Lower leg skin (tissue), 4 donors: ENCODE measurements at regions not wholly inside any gene's neighbourhood (a gene's known extent, or its start where the extent isn't known, plus 50 kb on each side); places are given as distances from the start of the nearest gene placed in this dataset.
A peak's percentile ranks its signal among the peaks of the same experiment; 100 is the strongest.

Experiments used
- DNase-seq, 2 donors: peaks; one replicate each; pipeline ENCODE4 v3.0.0-alpha.2; 2019; ENCODE audit warnings: low spot score in 2 of 2
- H3K4me3 ChIP-seq: fragments of 200-600 bp; sonication (generic); 2 replicates; pipeline ENCODE4 v1.5.1; 2017; ENCODE audit warnings: mild to moderate bottlenecking, low read depth; ENCODE audit not compliant: poor library complexity, severe bottlenecking
- POLR2A ChIP-seq, 2 donors: fragments of 450-650 bp; IDR thresholded peaks; one replicate each; pipeline ENCODE4 v1.6.1; 2016 to 2017; ENCODE audit warnings: antibody characterized with exemption in 2 of 2, mild to moderate bottlenecking in 1 of 2, moderate library complexity in 1 of 2
- WGBS, 2 donors: methylation state at CpG; one replicate each; pipeline ENCODE4 v1.1.5; 2018; 5-methylcytosine and 5-hydroxymethylcytosine counted together
- intact Hi-C: fragments of 100-400 bp; cut with DNase I; formaldehyde crosslinking; loops from one replicate; pipeline ENCODE4 v1.15.0; 2023; ENCODE audit warnings: low total_unique reads
- TF ChIP-seq, protein P1 (sequence below), 3 donors: fragments of 450-650 bp; IDR thresholded peaks; one replicate each; pipeline ENCODE4 v1.5.1; 2016; ENCODE audit warnings: antibody characterized with exemption in 3 of 3, mild to moderate bottlenecking in 3 of 3, moderate library complexity in 2 of 3

DNA sequence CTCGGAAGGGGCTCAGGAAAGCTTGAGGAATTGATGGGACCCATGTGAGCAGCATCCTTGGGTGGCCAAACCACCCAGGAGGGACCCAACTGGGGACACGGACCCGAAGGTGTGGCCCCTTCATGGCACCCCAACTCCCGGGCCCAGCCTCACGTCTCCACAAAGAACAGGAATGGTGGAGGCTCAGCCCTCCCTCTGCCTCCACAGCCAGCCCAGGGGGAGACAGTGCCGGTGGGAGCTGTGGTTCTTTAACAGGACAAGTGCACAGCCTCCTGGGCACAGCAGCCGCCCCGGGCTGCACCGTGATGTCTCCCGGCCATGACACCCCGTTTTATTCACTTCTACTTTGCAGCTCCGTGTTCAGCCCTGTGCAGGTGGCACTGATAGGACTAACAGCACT lies 587.2 kb downstream of the BRD1 start:
- TF ChIP-seq POLR2A (IDR thresholded peaks at IDR 0.05) = no peak
- TF ChIP-seq, protein P1, sequence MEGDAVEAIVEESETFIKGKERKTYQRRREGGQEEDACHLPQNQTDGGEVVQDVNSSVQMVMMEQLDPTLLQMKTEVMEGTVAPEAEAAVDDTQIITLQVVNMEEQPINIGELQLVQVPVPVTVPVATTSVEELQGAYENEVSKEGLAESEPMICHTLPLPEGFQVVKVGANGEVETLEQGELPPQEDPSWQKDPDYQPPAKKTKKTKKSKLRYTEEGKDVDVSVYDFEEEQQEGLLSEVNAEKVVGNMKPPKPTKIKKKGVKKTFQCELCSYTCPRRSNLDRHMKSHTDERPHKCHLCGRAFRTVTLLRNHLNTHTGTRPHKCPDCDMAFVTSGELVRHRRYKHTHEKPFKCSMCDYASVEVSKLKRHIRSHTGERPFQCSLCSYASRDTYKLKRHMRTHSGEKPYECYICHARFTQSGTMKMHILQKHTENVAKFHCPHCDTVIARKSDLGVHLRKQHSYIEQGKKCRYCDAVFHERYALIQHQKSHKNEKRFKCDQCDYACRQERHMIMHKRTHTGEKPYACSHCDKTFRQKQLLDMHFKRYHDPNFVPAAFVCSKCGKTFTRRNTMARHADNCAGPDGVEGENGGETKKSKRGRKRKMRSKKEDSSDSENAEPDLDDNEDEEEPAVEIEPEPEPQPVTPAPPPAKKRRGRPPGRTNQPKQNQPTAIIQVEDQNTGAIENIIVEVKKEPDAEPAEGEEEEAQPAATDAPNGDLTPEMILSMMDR (IDR thresholded peaks at IDR 0.05) = no peak
- 75 to 81% methylated on average over 10 to 12 of the region's 12 CpGs for WGBS, 2 donors

DNA sequence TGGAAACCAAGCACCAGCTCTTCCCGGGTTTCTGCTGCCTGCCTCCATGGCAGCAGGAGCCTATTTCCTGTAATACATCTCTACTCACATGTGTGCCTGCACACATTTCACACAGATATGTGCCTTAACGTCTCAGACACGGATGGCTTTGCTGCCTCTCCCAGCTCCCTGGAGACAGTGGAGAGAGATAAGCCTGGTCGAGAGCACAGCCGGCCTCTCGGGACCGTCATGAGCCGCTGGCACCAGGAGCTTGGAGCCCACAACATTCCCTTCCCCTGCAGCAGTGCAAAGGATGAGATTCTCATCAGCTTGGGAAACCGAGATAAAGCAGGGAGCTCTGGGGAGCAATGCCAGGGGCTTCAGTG lies 587.7 kb downstream of the BRD1 start:
- intact Hi-C loops = no loop called here
- TF ChIP-seq, protein P1 (IDR thresholded peaks at IDR 0.05) = no peak
- TF ChIP-seq POLR2A (IDR thresholded peaks at IDR 0.05) = no peak
- 75 to 79% methylated on average over 8 to 9 of the region's 9 CpGs for WGBS, 2 donors
- H3K4me3 ChIP-seq = no peak overlapping the region
- no peak for DNase-seq

More for the DNA sequence above, 587.2 kb downstream of the BRD1 start:
- DNase-seq = peak in 1 of 2 donors; percentile 63
- intact Hi-C loops = no loop called here
- H3K4me3 ChIP-seq = no peak overlapping the region

DNA sequence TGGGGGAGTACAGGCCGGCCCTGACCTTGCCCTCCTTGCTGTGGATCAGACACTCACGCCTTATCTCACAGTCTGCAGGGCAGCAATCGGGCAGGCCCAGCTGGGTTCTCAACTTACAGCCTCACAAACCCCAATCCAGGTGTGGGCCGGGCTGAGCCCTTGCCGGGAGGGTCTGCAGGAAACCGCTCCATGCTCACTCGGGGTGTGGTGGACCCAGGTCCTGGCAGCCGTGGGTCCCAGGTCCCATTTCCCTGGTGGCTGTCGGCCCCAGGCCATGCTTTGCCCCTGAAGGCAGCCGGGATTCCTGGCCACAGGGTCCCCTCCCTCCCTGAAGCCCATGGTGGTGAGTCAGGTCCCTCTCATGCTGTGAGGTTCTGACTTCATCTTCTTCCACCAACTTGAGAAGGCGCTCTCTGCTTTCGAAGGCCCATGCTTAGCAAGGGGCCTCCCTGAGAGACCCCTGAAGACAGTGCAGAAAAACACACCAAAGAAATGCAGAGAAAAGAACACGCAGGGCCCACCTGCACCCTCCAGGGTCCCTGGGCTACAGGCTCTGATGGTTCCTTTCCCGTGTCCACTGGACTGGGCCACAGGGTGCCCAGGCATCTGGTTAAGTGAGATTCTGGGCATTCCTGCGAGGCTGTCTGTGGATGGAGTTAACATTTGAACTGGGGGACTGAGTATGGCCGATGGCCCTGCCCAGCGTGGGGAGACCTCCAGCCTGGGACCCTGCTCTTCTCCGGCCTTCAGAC lies 588.2 kb downstream of the BRD1 start:
- DNase-seq = peak in 1 of 2 donors; percentile 81
- TF ChIP-seq POLR2A (IDR thresholded peaks at IDR 0.05) = no peak
- TF ChIP-seq, protein P1 (IDR thresholded peaks at IDR 0.05) = no peak

DNA sequence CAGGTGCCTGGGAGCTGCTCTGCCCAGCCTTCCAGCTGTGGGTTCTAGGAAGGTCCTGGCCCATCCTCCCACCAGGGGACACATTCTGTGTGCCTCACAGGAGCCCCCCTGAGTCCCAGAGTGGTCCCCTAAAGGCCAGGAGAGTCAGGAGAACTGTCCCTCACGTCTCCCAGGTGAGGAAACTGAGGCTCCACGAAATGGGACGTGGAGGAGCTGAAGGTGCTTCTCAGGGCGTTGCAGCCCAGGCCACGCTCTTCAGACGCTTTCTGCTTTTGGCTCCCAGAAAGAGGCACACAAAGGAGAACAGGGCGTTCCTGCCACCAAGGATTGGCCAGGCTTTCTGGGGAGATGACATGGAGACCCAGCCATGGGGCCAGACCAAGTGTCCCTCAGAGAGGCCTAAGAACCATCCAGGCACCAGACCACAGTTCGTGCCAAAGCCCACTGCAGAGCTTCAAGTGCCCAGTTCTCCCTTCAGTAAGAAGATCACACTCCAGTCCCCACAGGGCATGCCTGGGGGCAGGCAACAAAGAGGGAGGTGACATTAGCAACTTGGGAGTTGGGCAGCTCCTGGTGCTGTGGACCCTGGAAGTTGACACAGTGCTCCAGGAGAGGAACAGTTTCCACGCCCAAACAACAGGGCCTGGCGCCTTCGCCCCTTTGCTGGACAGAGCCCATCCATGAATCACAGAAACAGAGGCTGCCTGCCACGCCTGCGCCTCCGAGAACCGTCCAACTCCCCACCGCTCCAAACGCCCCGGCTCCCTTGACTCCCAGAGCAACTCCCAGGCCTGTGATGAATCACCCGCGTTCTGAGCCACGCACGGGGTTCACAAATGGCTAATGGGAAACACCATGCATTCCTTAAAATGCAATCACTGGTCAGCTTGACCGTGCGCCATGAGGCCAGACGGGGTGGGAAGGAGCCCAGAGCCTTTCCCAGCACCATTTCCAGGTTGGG lies 589.2 kb downstream of the BRD1 start:
- H3K4me3 ChIP-seq = no peak overlapping the region
- WGBS, 2 donors = 77% methylated on average over 23 to 24 of the region's 25 CpGs
- intact Hi-C loops = no loop called here
- DNase-seq = peak in 1 of 2 donors; percentile 77
- TF ChIP-seq POLR2A (IDR thresholded peaks at IDR 0.05) = no peak
- TF ChIP-seq, protein P1 (IDR thresholded peaks at IDR 0.05) = no peak

More for the DNA sequence above, 588.2 kb downstream of the BRD1 start:
- WGBS, 2 donors = 79 to 89% methylated on average over 12 to 17 of the region's 18 CpGs
- no peak overlapping the region for H3K4me3 ChIP-seq
- intact Hi-C loops = no loop called here

DNA sequence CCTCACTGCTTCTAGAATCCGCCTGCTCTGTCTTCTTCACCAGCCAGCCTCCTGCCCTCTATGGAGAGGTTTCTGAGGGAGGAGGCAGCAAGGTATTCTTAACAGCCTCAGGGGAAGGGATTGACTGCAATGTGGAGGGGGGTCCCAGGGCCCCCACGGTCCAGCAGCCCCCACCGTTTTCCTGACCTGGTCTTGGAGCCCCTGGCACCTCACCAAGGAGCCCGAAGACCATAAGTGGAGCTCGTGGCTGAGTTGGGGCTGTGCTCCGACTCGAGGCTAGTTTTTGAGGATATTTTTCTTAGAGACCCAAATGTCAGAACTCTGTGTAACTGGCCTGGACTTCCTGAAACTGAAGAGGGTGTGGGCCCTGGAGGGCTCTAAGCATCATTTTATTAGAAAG lies 590.0 kb downstream of the BRD1 start:
- no peak overlapping the region for H3K4me3 ChIP-seq
- TF ChIP-seq POLR2A (IDR thresholded peaks at IDR 0.05) = no peak
- TF ChIP-seq, protein P1 (IDR thresholded peaks at IDR 0.05) = no peak
- intact Hi-C loops = no loop called here
- DNase-seq = no peak
- WGBS, 2 donors = 49 to 62% methylated on average over 6 of the region's 7 CpGs
